HCT116 (cell line): ENCODE measurements at regions not wholly inside any gene's neighbourhood (a gene's known extent, or its start where the extent isn't known, plus 50 kb on each side); places are given as distances from the start of the nearest gene placed in this dataset.

ENCODE experiments used
- ATAC-seq: fragments of 200-7000 bp; cut with Tn5 transposase; 2 replicates; pipeline ENCODE4 v1.9.1; 2020; ENCODE audit warnings: mild to moderate bottlenecking, moderate library complexity
- BruUV-seq: library from RNA; stranded (reverse); fragments of 400-500 nt; replicated peaks from 2 replicates; lab custom pipeline; 2021; lab: Mats Ljungman, UMichigan
- CTCF ChIA-PET: fragments of 300-600 bp; sonication (Branson Sonifier 250); formaldehyde crosslinking; loops from one replicate; lab custom pipeline; 2021; ENCODE audit warnings: antibody characterized with exemption; lab: Charles Lee
- POLR2A ChIA-PET: fragments of 300-600, 350-600 bp; sonication (Branson Sonifier 250); formaldehyde crosslinking; loops from one replicate; lab custom pipeline; 2021; ENCODE audit warnings: antibody characterized with exemption; lab: Charles Lee
- RAD21 ChIA-PET, 2 experiments: fragments of 300-600 bp; sonication (Branson Sonifier 250); formaldehyde crosslinking; loops; one replicate each; lab custom pipeline; 2023; ENCODE audit warnings: low total read pairs in 2 of 2; ENCODE audit not compliant: uncharacterized antibody in 2 of 2, unreplicated experiment in 2 of 2, low non-redundant PET in 1 of 2; lab: Charles Lee
- DNase-seq: peaks from one replicate; pipeline ENCODE4 v3.0.0-alpha.2; 2010; ENCODE audit warnings: low read depth, low spot score
- H2AFZ ChIP-seq: fragments of 200-600 bp; shearing (Covaris generic), sonication (generic); 2 replicates; pipeline ENCODE4 v1.6.1; 2017; ENCODE audit warnings: low read depth, mixed run types, mixed read lengths, antibody characterized with exemption, low read length; ENCODE audit not compliant: poor library complexity, severe bottlenecking
- H3K27ac ChIP-seq: 2 replicates; pipeline ENCODE4 v1.5.1; 2012; ENCODE audit warnings: low read depth, low read length
- H3K27me3 ChIP-seq: fragments of 200-600 bp; sonication (generic); 2 replicates; pipeline ENCODE4 v1.6.1; 2016; ENCODE audit warnings: mixed run types, low read length, mixed read lengths; ENCODE audit not compliant: insufficient read depth
- H3K36me3 ChIP-seq, 2 experiments: fragments of 200-500 bp in 1 of 2; fragments of 200-600 bp in 1 of 2; sonication (Bioruptor generic) in 1 of 2; sonication (generic) in 1 of 2; 2 replicates each; pipeline versions ENCODE4 v1.5.1 to v1.6.1; 2014 to 2016; ENCODE audit warnings: low read length in 2 of 2, inconsistent platforms in 1 of 2, mixed read lengths in 1 of 2, mixed run types in 1 of 2; ENCODE audit not compliant: insufficient read depth in 2 of 2, control insufficient read depth in 1 of 2
- H3K4me1 ChIP-seq, 2 experiments: fragments of 200-600 bp in 1 of 2; sonication (generic) in 1 of 2; 2 replicates each; pipeline versions ENCODE4 v1.5.1 to v1.6.1; 2012 to 2017; ENCODE audit warnings: low read length in 2 of 2, inconsistent platforms in 1 of 2, mild to moderate bottlenecking in 1 of 2, mixed read lengths in 1 of 2, mixed run types in 1 of 2, moderate library complexity in 1 of 2; ENCODE audit not compliant: insufficient read depth in 2 of 2, control insufficient read depth in 1 of 2
- H3K4me2 ChIP-seq: fragments of 200-600 bp; sonication (generic); 2 replicates; pipeline ENCODE4 v1.6.1; 2017; ENCODE audit warnings: mixed run types, low read length, mixed read lengths
- H3K4me3 ChIP-seq, 2 experiments: fragments of 200-600 bp in 1 of 2; sonication (generic) in 1 of 2; replicated peaks in 1 of 2; 2 replicates each; pipeline ENCODE4 v1.5.1; 2011 to 2016; ENCODE audit warnings: low read length in 2 of 2, control low read depth in 1 of 2, low read depth in 1 of 2, mild to moderate bottlenecking in 1 of 2, mixed read lengths in 1 of 2, mixed run types in 1 of 2
- H3K79me2 ChIP-seq: fragments of 200-600 bp; sonication (generic); 2 replicates; pipeline ENCODE4 v1.6.1; 2017; ENCODE audit warnings: mild to moderate bottlenecking, mixed run types, low read length, moderate library complexity, mixed read lengths; ENCODE audit not compliant: insufficient read depth
- H3K9ac ChIP-seq: fragments of 200-600 bp; sonication (generic); 2 replicates; pipeline ENCODE4 v1.6.1; 2016; ENCODE audit warnings: low read length, mixed read lengths
- H3K9me2 ChIP-seq: fragments of 200-600 bp; sonication (generic), shearing (Covaris generic); 2 replicates; pipeline ENCODE4 v1.6.1; 2017; ENCODE audit warnings: mixed run types, mild to moderate bottlenecking, moderate library complexity; ENCODE audit not compliant: insufficient read depth
- H3K9me3 ChIP-seq, 2 experiments: fragments of 200-500 bp in 1 of 2; fragments of 200-600 bp in 1 of 2; sonication (Bioruptor generic) in 1 of 2; sonication (generic) in 1 of 2; 2 replicates each; pipeline ENCODE4 v1.6.1; 2014 to 2017; ENCODE audit warnings: low read length in 2 of 2, mixed read lengths in 2 of 2, inconsistent platforms in 1 of 2, low read depth in 1 of 2, mild to moderate bottlenecking in 1 of 2, mixed run types in 1 of 2, moderate library complexity in 1 of 2; ENCODE audit not compliant: control insufficient read depth in 1 of 2, insufficient read depth in 1 of 2
- H4K20me1 ChIP-seq: fragments of 200-600 bp; sonication (generic), shearing (Covaris generic); 2 replicates; pipeline ENCODE4 v1.6.1; 2017; ENCODE audit warnings: mixed run types, mild to moderate bottlenecking, moderate library complexity; ENCODE audit not compliant: insufficient read depth
- CEBPB ChIP-seq: IDR thresholded peaks from 2 replicates; pipeline ENCODE4 v1.6.1; 2012; ENCODE audit warnings: low read depth
- EGR1 ChIP-seq: IDR thresholded peaks from 2 replicates; pipeline ENCODE4 v1.6.1; 2012; ENCODE audit warnings: low read depth
- ELF1 ChIP-seq: IDR thresholded peaks from 2 replicates; pipeline ENCODE4 v1.6.1; 2012; ENCODE audit warnings: low read depth, borderline replicate concordance
- EZH2 ChIP-seq: fragments of 200-600 bp; sonication (generic); IDR thresholded peaks from 2 replicates; pipeline ENCODE4 v1.6.1; 2017; ENCODE audit warnings: antibody characterized with exemption, mixed run types
- EZH2phosphoT487 ChIP-seq: fragments of 200-600 bp; IDR thresholded peaks from 2 replicates; pipeline ENCODE4 v1.6.1; 2018; ENCODE audit warnings: antibody characterized with exemption, borderline replicate concordance
- FOSL1 ChIP-seq: IDR thresholded peaks from 2 replicates; pipeline ENCODE4 v1.6.1; 2012; ENCODE audit warnings: low read depth
- POLR2A ChIP-seq: IDR thresholded peaks from 2 replicates; pipeline ENCODE4 v1.7.0; 2011; ENCODE audit warnings: borderline replicate concordance; ENCODE audit not compliant: insufficient read depth, insufficient read length; ENCODE audit errors: extremely low read depth
- SIN3A ChIP-seq: IDR thresholded peaks from 2 replicates; pipeline ENCODE4 v1.6.1; 2012; ENCODE audit warnings: low read depth
- SRF ChIP-seq: IDR thresholded peaks from 2 replicates; pipeline ENCODE4 v1.6.1; 2012; ENCODE audit warnings: low read depth
- ZNF274 ChIP-seq: fragments of 200-500 bp; sonication (Bioruptor generic); IDR thresholded peaks from 2 replicates; pipeline ENCODE4 v1.6.1; 2014; ENCODE audit warnings: mild to moderate bottlenecking, low read depth, low read length, inconsistent platforms
- intact Hi-C: fragments of 100-400 bp; cut with micrococcal nuclease; formaldehyde crosslinking; loops from 2 replicates; pipeline ENCODE4 v1.10.0; 2022
- TF ChIP-seq, protein P1 (sequence below): IDR thresholded peaks from 2 replicates; pipeline ENCODE4 v1.6.1; 2012
- TF ChIP-seq, protein P2 (sequence below): IDR thresholded peaks from 2 replicates; pipeline ENCODE4 v1.6.1; 2011; ENCODE audit warnings: mild to moderate bottlenecking, low read length, moderate library complexity; ENCODE audit not compliant: insufficient replicate concordance; ENCODE audit errors: extremely low read depth
- TF ChIP-seq, protein P3 (sequence below): IDR thresholded peaks from 2 replicates; pipeline ENCODE4 v1.6.1; 2012; ENCODE audit warnings: low read depth
- TF ChIP-seq, protein P4 (sequence below), 3 experiments: fragments of 200-600 bp in 1 of 3; sonication (generic) in 1 of 3; IDR thresholded peaks in 2 of 3; conservative IDR thresholded peaks in 1 of 3; 2 replicates each; pipeline ENCODE4 v1.5.1; 2012 to 2017; ENCODE audit warnings: low read depth in 2 of 3, low read length in 2 of 3, antibody characterized with exemption in 1 of 3, borderline replicate concordance in 1 of 3, control low read depth in 1 of 3, mild to moderate bottlenecking in 1 of 3, mixed read lengths in 1 of 3, mixed run types in 1 of 3, moderate library complexity in 1 of 3; ENCODE audit not compliant: insufficient read depth in 1 of 3

DNA sequence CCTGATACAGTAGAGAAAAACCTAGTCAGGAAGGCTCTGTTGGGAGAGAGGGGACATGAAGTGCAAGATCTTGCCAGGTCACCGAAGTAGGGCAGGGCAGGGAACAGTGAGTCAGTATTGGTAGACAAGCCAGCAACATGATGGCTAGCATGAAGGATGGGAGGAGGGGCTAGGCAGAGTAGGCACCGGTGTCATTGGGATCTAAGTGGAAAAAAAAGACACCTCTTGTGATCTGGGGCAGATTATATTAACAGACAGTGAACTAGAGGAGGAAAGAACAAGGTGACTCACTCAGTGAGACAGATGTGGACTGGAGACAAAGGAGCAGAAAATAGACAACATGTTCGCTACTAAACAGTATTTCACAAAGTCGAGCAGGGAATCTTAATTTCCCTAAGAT, 149.2 kb upstream of the SLC24A5 start:
- no TSS peak for BruUV-seq

More for the DNA sequence above, 149.2 kb upstream of the SLC24A5 start:
- H3K4me1 ChIP-seq, result no peaks in the 10 kb centered on the region
- H3K27ac ChIP-seq, result no peak overlapping the region
- H3K27me3 ChIP-seq, result no peaks in the 10 kb centered on the region
- DNase-seq (no peak), ATAC-seq (no peak)
- intact Hi-C loops, result no loop called here
- H3K4me3 ChIP-seq, result no peak overlapping the region
- H3K9me2 ChIP-seq, result no peaks in the 10 kb centered on the region
- ChIA-PET POLR2A (no interaction called here), RAD21 (no interaction called here), CTCF (no interaction called here)
- no peak overlapping the region for H3K9ac ChIP-seq
- TF ChIP-seq, protein P1, sequence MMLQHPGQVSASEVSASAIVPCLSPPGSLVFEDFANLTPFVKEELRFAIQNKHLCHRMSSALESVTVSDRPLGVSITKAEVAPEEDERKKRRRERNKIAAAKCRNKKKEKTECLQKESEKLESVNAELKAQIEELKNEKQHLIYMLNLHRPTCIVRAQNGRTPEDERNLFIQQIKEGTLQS, result no peak
- no peak for TF ChIP-seq EZH2phosphoT487
- no peak for TF ChIP-seq FOSL1
- TF ChIP-seq POLR2A, result no peak
- TF ChIP-seq, protein P2, sequence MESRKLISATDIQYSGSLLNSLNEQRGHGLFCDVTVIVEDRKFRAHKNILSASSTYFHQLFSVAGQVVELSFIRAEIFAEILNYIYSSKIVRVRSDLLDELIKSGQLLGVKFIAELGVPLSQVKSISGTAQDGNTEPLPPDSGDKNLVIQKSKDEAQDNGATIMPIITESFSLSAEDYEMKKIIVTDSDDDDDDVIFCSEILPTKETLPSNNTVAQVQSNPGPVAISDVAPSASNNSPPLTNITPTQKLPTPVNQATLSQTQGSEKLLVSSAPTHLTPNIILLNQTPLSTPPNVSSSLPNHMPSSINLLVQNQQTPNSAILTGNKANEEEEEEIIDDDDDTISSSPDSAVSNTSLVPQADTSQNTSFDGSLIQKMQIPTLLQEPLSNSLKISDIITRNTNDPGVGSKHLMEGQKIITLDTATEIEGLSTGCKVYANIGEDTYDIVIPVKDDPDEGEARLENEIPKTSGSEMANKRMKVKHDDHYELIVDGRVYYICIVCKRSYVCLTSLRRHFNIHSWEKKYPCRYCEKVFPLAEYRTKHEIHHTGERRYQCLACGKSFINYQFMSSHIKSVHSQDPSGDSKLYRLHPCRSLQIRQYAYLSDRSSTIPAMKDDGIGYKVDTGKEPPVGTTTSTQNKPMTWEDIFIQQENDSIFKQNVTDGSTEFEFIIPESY, result no peak
- TF ChIP-seq CEBPB, result no peak
- TF ChIP-seq, protein P3, sequence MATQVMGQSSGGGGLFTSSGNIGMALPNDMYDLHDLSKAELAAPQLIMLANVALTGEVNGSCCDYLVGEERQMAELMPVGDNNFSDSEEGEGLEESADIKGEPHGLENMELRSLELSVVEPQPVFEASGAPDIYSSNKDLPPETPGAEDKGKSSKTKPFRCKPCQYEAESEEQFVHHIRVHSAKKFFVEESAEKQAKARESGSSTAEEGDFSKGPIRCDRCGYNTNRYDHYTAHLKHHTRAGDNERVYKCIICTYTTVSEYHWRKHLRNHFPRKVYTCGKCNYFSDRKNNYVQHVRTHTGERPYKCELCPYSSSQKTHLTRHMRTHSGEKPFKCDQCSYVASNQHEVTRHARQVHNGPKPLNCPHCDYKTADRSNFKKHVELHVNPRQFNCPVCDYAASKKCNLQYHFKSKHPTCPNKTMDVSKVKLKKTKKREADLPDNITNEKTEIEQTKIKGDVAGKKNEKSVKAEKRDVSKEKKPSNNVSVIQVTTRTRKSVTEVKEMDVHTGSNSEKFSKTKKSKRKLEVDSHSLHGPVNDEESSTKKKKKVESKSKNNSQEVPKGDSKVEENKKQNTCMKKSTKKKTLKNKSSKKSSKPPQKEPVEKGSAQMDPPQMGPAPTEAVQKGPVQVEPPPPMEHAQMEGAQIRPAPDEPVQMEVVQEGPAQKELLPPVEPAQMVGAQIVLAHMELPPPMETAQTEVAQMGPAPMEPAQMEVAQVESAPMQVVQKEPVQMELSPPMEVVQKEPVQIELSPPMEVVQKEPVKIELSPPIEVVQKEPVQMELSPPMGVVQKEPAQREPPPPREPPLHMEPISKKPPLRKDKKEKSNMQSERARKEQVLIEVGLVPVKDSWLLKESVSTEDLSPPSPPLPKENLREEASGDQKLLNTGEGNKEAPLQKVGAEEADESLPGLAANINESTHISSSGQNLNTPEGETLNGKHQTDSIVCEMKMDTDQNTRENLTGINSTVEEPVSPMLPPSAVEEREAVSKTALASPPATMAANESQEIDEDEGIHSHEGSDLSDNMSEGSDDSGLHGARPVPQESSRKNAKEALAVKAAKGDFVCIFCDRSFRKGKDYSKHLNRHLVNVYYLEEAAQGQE, result no peak
- TF ChIP-seq ZNF274, result no peak
- TF ChIP-seq SIN3A, result no peak
- no peak for TF ChIP-seq EZH2
- no peak for TF ChIP-seq SRF
- TF ChIP-seq, protein P4, sequence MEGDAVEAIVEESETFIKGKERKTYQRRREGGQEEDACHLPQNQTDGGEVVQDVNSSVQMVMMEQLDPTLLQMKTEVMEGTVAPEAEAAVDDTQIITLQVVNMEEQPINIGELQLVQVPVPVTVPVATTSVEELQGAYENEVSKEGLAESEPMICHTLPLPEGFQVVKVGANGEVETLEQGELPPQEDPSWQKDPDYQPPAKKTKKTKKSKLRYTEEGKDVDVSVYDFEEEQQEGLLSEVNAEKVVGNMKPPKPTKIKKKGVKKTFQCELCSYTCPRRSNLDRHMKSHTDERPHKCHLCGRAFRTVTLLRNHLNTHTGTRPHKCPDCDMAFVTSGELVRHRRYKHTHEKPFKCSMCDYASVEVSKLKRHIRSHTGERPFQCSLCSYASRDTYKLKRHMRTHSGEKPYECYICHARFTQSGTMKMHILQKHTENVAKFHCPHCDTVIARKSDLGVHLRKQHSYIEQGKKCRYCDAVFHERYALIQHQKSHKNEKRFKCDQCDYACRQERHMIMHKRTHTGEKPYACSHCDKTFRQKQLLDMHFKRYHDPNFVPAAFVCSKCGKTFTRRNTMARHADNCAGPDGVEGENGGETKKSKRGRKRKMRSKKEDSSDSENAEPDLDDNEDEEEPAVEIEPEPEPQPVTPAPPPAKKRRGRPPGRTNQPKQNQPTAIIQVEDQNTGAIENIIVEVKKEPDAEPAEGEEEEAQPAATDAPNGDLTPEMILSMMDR (IDR thresholded peaks at IDR 0.05 in 2 of 3, conservative IDR thresholded peaks at IDR 0.05 in 1 of 3; ENCODE audit: borderline replicate concordance in 1 of 3, insufficient read depth in 1 of 3, low read depth in 2 of 3, low read length in 2 of 3), result no peak
- no peak for TF ChIP-seq ELF1
- TF ChIP-seq EGR1, result no peak
- no peaks in the 10 kb centered on the region for H3K36me3 ChIP-seq
- no peak overlapping the region for H2AFZ ChIP-seq
- H3K9me3 ChIP-seq, result peaks cover 17 to 39% of the 10 kb centered on the region in 2 experiments; a peak in 2 of 4 replicates
- H3K79me2 ChIP-seq, result no peaks in the 10 kb centered on the region
- no peaks in the 10 kb centered on the region for H4K20me1 ChIP-seq
- no peak overlapping the region for H3K4me2 ChIP-seq
